Kasumi-1 (cell line): ENCODE measurements at regions not wholly inside any gene's neighbourhood (a gene's known extent, or its start where the extent isn't known, plus 50 kb on each side); places are given as distances from the start of the nearest gene placed in this dataset.
"Not testable (repeated sequence)": the region's sequence is repeated elsewhere in the genome, so short reads cannot be mapped to it uniquely, and the experiment has no call there.

ENCODE experiments used
- DNase-seq, 2 experiments: peaks; one replicate each; lab custom pipeline; 2025; lab: John Stamatoyannopoulos, UW

DNA sequence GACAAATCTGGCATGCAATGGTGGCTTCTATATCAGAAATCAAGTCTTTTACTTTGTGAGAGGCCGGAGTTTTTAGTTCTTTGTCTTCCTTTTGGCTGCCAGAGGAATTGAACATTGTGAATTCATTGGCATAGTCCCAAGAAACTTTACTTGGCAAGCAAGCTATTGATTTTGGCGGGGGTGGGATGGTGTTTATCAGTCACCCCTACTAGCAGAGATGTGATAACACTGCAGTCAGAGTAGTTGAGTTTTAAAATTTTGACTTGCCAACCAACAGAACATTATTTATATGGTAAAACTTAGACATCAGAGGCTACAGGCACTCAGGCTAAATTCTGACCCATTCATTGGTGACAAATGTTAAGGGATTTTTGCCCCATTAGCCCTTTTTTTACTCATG is 129.7 kb downstream of the FAM72C start:
- not testable (repeated sequence) for DNase-seq

DNA sequence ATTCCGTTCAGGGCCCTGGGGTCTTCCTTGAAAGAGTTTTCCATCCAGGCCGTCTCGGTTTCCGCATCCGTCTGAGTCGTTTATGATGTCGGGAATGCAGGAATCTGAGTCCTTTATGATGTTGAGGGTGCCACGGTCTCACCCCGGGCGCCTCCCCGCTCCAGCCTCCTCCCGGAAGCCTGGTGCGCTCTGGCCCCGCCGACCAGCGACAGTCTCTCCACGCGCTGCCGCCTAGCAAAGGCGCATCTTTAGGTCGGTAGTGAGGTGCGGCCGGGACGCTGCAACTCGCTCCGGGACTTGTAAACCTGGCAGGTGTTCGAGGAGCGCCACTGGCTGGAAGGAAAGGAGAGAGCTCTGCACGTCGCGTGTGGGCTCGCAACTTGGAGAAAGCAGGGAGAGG is 132.6 kb downstream of the FAM72C start:
- DNase-seq = not testable (repeated sequence)

DNA sequence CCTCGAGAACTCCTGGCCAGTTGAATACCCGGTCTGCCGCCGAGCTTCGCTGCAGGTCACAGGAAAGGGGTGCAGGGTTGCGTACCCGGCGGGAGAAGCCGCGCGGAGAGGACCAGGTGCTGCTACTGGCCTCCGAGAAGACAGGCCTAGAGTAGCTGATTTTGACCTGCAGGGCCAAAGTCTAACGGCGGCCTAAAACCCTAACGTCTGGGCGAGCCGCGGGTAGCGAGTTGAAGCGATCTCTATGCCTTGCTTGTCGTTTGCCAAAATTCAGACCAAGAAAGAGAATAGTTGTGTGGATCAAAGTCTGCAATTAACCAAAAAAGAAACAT is 133.2 kb downstream of the FAM72C start:
- not testable (repeated sequence) for DNase-seq

DNA sequence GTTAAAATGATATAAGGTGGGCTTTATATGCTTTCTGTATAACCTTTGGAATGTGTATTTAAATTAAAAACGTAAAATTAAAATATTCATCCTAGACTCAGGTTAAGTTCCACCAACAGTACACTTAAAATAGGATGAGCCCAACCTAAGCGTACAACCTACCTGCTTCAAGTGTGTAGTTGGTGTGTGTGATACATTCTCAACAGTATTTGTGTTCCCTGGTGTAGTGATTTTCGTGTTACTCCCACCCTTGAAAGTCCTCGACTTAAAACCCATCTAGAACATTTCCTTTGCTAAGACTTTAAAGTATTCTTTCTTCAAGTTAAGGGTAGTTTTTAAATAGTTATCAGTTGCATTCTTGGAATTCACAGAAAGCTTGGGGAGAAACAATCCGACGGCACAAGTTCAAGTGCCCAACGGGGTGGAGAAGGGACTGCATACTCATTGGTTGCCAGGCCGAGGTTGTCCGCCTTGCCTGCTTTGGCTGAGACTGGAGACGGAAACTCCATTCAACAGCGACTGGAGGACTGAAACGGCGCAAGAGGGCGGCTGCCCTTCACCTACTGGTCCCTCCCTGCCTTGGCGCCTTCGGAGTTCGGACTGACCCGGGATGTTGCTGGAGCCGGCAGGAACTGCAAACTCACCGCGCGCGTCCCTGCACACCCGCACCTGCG is 133.7 kb downstream of the FAM72C start:
- DNase-seq = not testable (repeated sequence)

DNA sequence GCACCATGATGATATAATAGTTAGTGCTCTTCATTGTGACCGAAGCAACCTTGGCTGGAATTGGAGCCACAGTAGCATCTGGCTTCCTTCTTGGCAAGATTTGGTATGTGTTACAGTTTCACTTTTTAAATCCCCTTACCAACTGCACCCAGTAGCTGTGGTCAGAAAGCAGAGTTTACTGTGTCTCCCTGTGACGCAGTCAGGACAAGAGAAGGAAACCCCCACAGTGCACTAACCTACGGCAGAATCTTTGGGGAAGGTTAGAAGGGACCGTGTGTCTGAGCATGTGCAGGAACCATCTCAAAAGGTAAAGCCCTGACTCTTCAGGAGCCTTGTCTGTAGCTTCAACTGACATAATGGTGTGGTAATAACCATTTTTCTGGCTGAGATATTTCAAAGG is 138.4 kb downstream of the FAM72C start:
- not testable (repeated sequence) for DNase-seq

DNA sequence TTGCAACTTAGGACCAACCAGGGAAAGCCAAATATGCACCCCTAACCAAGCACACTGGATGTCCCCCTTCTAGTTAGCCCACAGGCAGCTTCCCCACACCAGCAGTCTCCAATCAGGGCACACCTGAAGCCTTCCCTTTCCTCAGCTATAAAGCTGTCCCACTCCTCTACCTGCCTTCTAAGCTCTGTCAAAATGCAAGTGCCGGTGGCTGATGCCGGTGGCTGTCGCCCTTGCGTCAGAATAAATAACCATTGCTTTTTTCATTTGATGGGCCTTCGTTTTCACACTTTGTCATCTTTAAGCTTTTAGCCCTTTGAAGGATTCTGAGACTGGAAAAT is 139.4 kb downstream of the FAM72C start:
- DNase-seq = not testable (repeated sequence)

DNA sequence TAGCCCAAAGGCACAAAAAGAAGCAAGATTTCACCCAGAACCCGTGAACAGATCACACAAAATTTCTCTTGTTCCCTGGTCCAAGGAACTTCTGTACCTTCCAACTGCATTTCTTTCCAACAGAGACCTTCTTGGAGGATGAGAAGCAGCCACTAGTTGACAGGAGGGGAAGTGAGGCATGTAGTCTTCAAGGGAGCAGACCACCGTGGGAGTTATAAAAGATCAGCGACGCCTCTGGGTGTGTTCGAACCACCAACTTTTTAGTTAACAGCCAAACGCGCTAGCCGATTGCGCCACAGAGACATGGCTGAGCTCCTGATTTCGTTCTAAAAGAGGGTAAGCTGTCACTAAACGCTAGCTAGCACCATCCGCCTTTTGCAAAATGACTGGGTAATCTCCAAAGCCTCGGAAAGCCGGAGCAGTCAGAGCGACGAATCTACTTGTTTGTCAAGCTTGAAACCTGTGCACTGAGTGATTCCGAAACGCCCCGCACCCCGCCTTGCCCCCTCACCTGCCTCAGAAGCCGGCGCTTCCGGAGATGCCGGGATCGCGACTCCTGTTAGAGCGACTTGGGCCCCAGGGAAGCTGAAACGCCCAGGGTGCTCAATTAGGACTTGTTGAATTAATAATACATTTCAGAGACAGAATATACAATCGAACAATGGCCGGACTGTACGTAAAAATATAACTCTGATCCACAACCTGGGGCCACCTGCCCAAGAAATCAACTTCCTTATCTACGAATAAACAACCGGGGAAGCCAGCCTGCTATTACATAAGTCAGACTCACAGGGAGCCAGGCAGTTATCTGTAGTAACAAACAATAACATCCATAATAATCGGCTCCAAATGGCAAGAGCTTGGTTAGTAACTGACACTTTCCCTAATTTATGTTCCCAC is 140.1 kb downstream of the FAM72C start:
- DNase-seq = not testable (repeated sequence)

DNA sequence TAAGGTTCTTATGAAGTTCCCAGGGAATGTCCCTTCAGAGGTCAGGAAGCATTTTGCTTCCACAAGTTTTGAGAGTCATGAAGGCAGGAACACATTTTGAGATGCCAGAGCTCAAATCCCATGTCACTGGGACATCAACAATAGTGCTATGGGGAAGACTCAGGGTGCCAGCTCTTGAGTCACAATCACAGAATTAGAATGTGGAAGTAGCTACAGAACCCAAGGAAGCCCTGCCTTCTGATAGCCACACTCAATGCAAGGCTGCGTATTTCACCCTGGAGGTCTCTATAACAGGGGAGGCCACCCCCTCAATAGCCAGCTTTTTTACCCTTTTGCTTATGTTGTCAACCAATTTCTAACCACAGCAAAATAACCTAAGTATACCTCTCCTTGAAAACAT is 145.6 kb downstream of the FAM72C start:
- DNase-seq = not testable (repeated sequence)

DNA sequence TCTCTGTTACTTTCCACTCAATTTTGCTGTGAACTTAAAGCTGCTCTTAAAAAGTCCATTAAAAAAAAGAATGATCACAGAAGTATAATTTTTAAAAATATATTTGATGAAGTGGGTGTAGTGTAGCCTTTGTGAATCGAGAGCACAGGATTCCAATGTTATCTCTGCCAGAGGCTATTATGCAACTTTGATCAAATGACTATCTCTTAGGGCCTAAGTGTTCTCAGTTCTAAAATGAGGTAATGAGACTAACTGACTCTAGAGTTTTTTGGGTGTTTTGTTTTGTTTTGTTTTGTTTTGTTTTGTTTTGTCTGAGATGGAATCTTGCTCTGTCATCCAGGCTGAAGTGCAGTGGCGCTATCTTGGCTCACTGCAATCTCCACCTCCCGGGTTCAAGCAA is 147.5 kb downstream of the FAM72C start:
- DNase-seq = not testable (repeated sequence)

DNA sequence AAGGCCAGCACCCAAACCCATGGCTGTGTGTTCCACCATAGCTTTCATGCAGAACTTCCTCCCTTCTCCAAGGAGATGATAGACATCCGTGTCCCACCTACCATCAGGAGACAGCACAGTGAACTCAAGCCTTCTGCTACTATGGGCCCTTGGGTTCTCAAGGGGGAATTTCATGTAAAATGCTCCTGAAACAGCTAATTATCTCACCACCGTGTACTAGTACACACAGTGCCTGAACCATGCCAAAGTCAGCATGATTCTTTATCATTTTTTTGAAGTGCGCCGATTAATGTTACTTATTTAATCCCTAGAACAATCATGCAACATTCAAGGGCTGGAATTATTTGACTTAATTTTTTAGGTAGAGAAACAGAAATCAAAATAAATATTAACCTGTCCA is 151.7 kb downstream of the FAM72C start:
- DNase-seq = not testable (repeated sequence)

DNA sequence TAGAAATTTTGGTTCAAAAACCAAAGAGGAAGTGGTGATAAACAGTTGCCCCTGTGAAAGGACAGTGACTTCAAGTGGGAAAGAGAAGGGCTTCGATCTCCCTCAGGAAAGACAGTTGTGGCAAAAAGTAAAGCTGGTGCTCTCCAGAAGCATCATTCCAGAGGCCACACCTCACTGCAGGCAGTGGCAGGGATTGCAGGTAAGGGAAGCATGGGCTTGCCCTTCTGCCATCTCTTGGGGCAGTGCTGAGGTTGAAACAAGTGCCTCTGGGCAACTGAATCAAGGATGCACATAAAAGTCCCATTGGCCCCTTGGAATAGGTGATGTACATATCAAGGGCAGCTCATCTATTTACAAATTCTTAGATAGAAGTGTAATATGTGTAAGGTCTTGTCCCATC is 155.4 kb downstream of the FAM72C start:
- not testable (repeated sequence) for DNase-seq

DNA sequence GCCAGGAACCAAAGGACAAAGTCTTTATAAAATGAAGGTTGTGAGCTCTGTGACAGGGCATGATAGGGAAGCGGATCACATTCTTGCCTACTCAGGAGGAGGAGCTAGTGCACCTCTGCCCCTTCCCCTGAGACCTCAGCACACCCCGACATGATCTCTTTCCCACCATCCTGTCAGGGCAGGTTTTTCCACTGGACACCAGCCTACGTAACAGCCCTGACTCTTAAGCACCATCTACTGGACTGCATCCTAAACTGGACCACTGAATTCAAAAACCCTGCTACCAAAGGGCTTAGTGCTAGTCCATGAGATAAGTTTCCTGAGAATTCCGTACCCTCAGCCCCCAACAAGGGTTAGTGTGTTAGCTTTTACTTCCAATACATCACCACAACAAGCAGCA is 166.4 kb downstream of the FAM72C start:
- not testable (repeated sequence) for DNase-seq

DNA sequence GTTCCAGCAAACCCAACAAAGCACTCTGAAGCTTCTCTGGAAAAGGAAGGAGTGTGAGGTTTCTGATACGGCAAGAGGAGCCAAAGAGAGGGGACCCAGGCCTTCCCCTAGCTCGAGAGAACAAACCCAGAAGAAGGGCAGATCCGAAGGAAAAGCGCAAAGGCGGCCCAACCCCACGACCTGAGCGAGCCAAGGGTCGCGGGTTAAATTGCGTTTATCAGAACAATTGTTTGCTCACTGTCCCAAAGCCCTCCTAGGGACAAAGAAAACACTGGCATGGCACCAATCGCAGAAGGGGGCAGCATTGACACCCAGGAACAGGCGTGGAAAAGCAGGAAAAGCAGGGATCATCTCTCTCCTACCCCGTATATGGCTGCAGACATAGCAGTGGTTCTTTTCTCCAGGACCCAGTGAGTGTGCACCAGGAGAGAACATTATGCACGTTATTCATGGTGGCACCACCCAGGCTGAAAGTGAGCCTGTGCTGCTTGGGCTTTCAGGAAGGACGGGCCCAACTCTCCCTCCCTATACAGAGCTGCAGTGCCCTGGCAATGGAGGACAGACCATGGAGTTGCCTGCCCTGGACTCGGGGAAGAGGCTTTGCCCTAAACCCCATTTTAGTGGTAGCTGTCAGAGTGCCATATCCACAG is 167.0 kb downstream of the FAM72C start:
- DNase-seq = not testable (repeated sequence)

DNA sequence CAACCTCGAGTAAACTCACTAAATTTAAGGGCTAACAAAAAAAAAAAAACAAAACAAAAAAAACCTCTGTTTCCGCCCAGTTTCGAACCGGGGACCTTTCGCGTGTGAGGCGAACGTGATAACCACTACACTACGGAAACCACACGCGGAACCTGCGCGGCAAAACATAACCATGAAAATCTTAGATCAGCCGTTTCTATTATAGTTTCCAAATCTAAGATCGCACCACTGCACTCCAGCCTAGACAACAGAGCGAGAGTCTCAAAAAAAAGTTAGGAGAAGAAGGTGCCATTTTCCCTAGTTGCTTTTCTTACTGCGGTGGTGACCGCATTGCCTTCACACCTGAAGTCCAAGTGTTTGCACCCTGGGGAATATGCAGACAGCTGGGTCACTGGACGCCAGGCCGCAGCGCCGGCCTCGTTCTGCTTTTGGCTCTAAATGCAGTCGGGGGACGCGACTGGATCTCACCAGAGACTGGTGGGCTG is 167.8 kb downstream of the FAM72C start:
- not testable (repeated sequence) for DNase-seq

DNA sequence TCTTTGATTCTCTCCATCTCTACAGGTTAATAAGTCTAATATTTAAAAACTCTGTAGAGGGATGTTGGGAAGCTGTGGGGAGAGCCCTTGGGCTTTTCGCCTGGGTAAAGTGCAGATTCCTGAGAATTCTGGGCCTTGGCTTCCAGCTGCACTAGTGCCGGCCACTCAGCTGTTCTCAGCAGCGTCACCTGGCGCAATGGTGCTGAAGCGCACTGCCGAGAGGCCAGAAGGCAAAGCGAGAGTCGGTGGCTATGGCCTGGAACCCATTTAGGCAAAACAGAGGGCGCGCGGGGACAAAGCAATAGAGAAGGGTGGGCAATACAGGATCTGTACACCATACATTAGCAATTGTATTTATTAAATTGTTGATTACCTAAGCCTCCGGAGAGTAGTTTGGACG is 168.7 kb downstream of the FAM72C start:
- not testable (repeated sequence) for DNase-seq

DNA sequence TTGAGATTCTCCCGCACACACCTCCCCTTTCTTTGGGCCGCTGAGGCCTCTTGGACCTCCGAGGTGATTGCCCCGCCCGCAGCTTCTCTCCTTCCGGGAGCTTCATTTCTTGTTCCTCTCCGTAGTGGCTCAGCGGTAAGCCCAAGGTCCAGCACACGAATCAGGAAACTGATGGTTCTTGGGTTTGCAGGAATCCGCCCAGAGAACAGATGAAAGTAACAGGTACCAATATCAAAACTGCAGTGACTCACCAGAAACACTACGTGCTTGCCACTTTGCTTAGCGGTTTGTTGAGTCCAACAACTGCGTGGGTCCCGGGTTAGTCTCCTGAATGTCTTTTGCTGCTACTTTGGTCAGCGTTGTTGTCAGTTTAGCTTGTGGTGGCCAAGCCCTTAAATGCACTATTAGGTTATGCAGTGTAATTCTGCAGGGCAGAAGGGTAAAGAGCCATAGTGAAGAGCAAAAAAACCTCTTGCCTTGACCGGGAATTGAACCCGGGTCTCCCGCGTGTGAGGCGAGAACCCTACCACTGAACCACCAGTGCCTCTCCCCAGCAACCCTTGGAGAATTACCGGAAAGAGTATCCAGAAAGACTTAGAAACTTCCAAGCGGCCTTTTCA is 172.1 kb downstream of the FAM72C start:
- DNase-seq = not testable (repeated sequence)

DNA sequence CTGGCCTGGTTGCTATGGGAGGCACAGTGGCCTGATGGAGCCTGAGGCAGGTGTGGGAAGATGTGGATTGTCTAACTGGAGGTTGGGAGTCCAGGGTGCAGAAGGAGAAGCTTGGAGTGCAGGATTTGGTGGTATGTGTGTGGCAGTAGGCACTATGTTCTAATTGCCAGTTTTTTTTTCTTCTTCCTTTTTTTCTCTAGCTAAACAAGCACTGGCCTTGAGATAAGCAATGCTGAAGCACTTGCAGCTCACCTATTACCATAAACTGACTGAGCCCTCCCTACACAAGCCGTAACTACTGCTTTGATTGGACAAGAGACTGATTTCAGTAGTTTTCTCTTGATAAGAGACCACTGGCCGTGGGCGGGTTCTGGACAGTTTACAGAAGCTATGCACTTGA is 175.4 kb downstream of the FAM72C start:
- DNase-seq = not testable (repeated sequence)

DNA sequence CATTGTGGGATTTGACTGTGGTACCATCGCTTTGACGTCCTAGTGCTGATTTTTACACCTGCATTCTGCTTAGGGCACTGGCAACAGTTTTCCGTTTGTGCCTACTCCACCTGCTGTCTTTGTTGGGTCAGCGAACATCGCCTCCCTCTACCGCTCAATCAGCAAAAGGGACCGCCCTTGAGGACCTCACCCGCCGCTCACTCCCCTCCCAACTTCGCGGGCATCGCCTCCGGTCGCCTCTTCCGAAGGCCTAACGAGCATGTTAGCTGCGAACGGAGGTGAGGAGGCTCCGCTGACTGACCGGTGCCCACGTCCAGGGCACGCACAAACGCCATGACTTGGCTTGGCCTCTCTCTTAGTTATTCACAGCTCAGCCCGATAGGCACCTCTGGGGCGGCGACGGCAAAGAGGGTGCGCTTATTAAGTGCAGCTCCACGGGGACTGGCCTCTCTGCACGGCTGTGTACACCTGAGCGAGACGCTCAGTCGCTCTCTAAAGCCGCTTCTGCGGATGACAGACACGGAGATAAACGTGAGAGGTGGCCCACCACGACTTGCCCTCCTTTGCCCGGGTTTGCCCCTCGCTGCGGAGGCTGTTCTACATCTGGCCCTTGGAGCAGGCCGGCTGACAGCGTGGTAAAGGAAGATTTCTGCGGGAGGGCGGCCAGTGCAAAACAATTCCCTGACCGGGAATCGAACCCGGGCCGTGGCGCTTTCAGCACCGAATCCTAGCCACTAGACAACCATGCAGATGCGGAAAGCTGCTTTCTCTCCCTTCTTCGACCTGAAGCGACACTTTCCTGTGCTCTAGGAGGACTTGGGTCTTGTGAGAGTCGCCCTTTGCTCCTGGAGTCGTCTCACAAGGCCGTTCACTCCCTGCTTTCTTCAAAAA is 179.5 kb downstream of the FAM72C start:
- DNase-seq = not testable (repeated sequence)

DNA sequence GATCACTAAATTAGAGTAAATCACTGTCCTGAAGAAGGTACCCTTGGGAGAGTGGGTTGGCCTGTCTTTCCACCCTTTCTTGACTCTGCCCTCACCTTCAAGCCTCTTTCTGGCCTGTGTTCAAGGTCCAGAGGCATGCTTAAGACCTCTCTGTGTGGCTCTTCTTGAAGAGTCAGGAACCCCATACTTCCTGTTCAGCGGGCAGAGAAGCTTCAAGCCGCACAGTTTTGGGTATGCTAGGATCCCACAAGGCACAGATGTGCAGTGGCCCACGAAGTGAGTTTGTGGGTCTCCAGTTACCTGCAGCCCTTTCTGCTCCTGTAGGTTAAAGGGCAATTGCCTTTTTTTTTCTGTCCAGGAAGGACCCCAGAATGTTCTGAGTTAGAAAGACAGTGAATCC is 185.4 kb downstream of the FAM72C start:
- DNase-seq = not testable (repeated sequence)

DNA sequence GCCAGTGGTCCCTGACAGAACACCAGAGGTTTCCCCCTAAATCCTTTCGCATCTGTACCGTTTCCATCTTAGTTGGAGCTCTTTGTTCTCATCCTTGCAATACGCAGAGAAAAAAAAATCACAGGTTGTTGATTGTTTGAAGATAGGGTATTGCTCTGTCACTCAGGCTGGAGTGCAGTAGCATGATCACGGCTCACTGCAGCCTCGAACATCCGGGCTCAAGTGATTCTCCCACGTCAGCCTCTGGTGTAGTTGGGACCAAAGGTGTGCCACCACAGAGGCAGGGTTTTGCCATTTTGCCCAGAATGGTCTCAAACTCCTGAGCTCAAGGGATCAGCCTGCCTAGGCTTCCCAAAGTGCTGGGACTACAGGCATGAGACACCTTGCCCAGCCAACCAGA is 185.9 kb downstream of the FAM72C start:
- DNase-seq = not testable (repeated sequence)

DNA sequence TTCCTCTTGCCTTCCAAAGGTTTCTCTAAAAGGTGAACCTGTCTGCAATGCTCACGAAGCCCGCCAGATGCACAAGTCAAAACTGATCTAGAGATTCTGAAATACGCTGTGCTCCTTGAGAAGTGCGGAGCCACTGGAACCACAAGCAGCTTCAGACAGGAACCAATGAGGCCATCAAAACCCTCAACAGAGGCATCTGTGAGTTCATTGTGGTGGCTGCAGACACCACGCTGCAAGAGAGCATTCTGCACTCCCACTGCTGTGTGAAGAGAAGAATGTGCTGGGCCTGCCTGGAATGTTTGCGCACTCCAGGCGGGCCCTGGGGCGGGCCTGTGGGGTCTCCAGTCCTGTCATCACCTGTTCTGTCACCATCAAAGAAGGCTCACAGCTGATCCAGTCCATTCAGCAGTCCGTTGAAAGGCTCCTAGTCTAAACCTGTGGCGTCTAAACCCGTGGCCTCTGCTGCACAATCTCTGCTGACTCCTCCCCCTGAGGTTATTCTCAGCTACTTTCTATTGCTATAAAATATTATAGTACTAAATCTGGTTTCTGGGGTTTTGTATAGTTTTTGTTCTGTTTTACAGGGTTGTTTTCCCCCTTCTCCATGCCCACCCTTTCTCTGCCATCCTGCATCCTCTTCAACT is 187.4 kb downstream of the FAM72C start:
- DNase-seq = not testable (repeated sequence)
